Nephron (organoid): ENCODE measurements at regions not wholly inside any gene's neighbourhood (a gene's known extent, or its start where the extent isn't known, plus 50 kb on each side); places are given as distances from the start of the nearest gene placed in this dataset.

Source experiments
- H3K27ac Mint-ChIP-seq, 3 experiments: 2 replicates each; pipeline ENCODE4 v1.8.0; 2020; ENCODE audit warnings: mixed read lengths in 3 of 3, mild to moderate bottlenecking in 2 of 3, moderate library complexity in 1 of 3
- H3K27me3 Mint-ChIP-seq: 2 replicates; pipeline ENCODE4 v1.8.0; 2021; ENCODE audit warnings: low read depth, mild to moderate bottlenecking, moderate library complexity, mixed read lengths
- H3K36me3 Mint-ChIP-seq: 2 replicates; pipeline ENCODE4 v1.8.0; 2020; ENCODE audit warnings: low read depth, mixed read lengths
- H3K4me1 Mint-ChIP-seq: 2 replicates; pipeline ENCODE4 v1.8.0; 2020; ENCODE audit warnings: mixed read lengths
- H3K4me3 Mint-ChIP-seq, 3 experiments: 2 replicates each; pipeline ENCODE4 v1.8.0; 2020; ENCODE audit warnings: mild to moderate bottlenecking in 3 of 3, mixed read lengths in 3 of 3, moderate library complexity in 2 of 3
- H3K9me3 Mint-ChIP-seq: 2 replicates; pipeline ENCODE4 v1.8.0; 2020; ENCODE audit warnings: mixed read lengths
- TF ChIP-seq, protein P1 (sequence below), 3 experiments: fragments of 200-600 bp; sonication (generic); IDR thresholded peaks; one replicate each; pipeline ENCODE4 v1.5.0; 2021; ENCODE audit warnings: antibody characterized with exemption in 3 of 3; ENCODE audit not compliant: unreplicated experiment in 3 of 3

GRCh38 chr9:89699646-89700045 is 94.8 kb downstream of the GADD45G start:
- Mint-ChIP-seq H3K27me3 (peaks cover 31% of the 10 kb centered on the region), H3K36me3 (no peaks in the 10 kb centered on the region), H3K9me3 (no peaks in the 10 kb centered on the region), H3K4me1 (peaks cover 16% of the 10 kb centered on the region), H3K27ac (no peak overlapping the region), H3K4me3 (no peak overlapping the region)
- TF ChIP-seq, protein P1, sequence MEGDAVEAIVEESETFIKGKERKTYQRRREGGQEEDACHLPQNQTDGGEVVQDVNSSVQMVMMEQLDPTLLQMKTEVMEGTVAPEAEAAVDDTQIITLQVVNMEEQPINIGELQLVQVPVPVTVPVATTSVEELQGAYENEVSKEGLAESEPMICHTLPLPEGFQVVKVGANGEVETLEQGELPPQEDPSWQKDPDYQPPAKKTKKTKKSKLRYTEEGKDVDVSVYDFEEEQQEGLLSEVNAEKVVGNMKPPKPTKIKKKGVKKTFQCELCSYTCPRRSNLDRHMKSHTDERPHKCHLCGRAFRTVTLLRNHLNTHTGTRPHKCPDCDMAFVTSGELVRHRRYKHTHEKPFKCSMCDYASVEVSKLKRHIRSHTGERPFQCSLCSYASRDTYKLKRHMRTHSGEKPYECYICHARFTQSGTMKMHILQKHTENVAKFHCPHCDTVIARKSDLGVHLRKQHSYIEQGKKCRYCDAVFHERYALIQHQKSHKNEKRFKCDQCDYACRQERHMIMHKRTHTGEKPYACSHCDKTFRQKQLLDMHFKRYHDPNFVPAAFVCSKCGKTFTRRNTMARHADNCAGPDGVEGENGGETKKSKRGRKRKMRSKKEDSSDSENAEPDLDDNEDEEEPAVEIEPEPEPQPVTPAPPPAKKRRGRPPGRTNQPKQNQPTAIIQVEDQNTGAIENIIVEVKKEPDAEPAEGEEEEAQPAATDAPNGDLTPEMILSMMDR (IDR thresholded peaks at IDR 0.05; ENCODE audit: unreplicated experiment in 3 of 3) = no peak

GRCh38 chr9:89701221-89701798 is 96.5 kb downstream of the GADD45G start:
- TF ChIP-seq, protein P1 (IDR thresholded peaks at IDR 0.05; ENCODE audit: unreplicated experiment in 3 of 3) = no peak
- H3K36me3 Mint-ChIP-seq = no peaks in the 10 kb centered on the region
- H3K4me1 Mint-ChIP-seq = peaks cover 25% of the 10 kb centered on the region

GRCh38 chr9:89702401-89702800 is 97.6 kb downstream of the GADD45G start:
- no peaks in the 10 kb centered on the region for H3K9me3 Mint-ChIP-seq
- H3K27me3 Mint-ChIP-seq = peaks cover 24% of the 10 kb centered on the region
- H3K4me3 Mint-ChIP-seq = no peak overlapping the region
- H3K36me3 Mint-ChIP-seq = no peaks in the 10 kb centered on the region
- TF ChIP-seq, protein P1 (IDR thresholded peaks at IDR 0.05; ENCODE audit: unreplicated experiment in 3 of 3) = no peak
- peaks cover 36% of the 10 kb centered on the region for H3K4me1 Mint-ChIP-seq
- H3K27ac Mint-ChIP-seq = peak overlapping the region in 1 of 3 experiments; percentile 22

More at GRCh38 chr9:89701221-89701798, 96.5 kb downstream of the GADD45G start:
- Mint-ChIP-seq H3K27me3 (peaks cover 24% of the 10 kb centered on the region), H3K27ac (no peak overlapping the region), H3K4me3 (no peak overlapping the region), H3K9me3 (no peaks in the 10 kb centered on the region)

DNA sequence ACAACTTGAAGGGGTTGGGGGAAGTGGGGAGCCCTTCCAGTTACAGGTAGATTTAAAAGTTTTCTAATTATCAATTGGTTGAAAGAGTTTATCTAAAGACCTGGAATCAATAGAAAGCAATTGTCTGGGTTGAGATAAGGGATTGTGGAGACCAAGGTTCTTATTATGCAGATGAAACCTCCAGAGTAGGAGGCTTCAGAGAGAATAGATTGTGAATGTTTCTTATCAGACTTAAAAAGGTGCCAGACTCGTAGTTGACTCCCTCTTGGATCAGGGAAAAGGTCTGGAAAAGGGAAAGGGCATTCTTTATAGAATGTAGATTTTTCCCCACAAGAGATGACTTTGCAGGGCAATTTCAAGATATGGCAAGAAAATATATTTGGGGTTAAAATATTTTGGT is 100.8 kb downstream of the GADD45G start:
- H3K27me3 Mint-ChIP-seq = peaks cover 32% of the 10 kb centered on the region
- no peaks in the 10 kb centered on the region for H3K9me3 Mint-ChIP-seq
- H3K4me3 Mint-ChIP-seq = no peak overlapping the region
- no peaks in the 10 kb centered on the region for H3K36me3 Mint-ChIP-seq
- H3K27ac Mint-ChIP-seq = peak overlapping the region in 1 of 3 experiments; percentile 24
- TF ChIP-seq, protein P1 (IDR thresholded peaks at IDR 0.05; ENCODE audit: unreplicated experiment in 3 of 3) = no peak
- peaks cover 50% of the 10 kb centered on the region for H3K4me1 Mint-ChIP-seq

- H3K9me3 Mint-ChIP-seq = no peaks in the 10 kb centered on the region
- no peak overlapping the region for H3K4me3 Mint-ChIP-seq
- H3K36me3 Mint-ChIP-seq = no peaks in the 10 kb centered on the region
- H3K27ac Mint-ChIP-seq = peak overlapping the region in 1 of 3 experiments; percentile 24
- peaks cover 54% of the 10 kb centered on the region for H3K4me1 Mint-ChIP-seq
- TF ChIP-seq, protein P1 (IDR thresholded peaks at IDR 0.05; ENCODE audit: unreplicated experiment in 3 of 3) = no peak
- H3K27me3 Mint-ChIP-seq = peaks cover 36% of the 10 kb centered on the region
These were observed 101.3 kb downstream of the GADD45G start for GRCh38 chr9:89706086-89706485.

- H3K27me3 Mint-ChIP-seq = peaks cover 39% of the 10 kb centered on the region
These were observed 101.9 kb downstream of the GADD45G start for GRCh38 chr9:89706731-89707191.

More at GRCh38 chr9:89706731-89707191, 101.9 kb downstream of the GADD45G start:
- TF ChIP-seq, protein P1 (IDR thresholded peaks at IDR 0.05; ENCODE audit: unreplicated experiment in 3 of 3) = no peak
- no peak overlapping the region for H3K4me3 Mint-ChIP-seq
- H3K27ac Mint-ChIP-seq = peak overlapping the region; percentile 24 to 66 (median 61)
- no peaks in the 10 kb centered on the region for H3K36me3 Mint-ChIP-seq
- peaks cover 54% of the 10 kb centered on the region for H3K4me1 Mint-ChIP-seq
- no peaks in the 10 kb centered on the region for H3K9me3 Mint-ChIP-seq
